RWPE1 (cell line): ENCODE measurements at regions not wholly inside any gene's neighbourhood (a gene's known extent, or its start where the extent isn't known, plus 50 kb on each side); places are given as distances from the start of the nearest gene placed in this dataset.

Experiments
- CTCF ChIA-PET: fragments of 350-600 bp; sonication (Branson Sonifier 250); formaldehyde crosslinking; extraction: SDS; loops from one replicate; lab custom pipeline; 2021; lab: Yijun Ruan, JAX
- POLR2A ChIA-PET: fragments of 400-600 bp; formaldehyde crosslinking; extraction: SDS; loops from one replicate; lab custom pipeline; 2020; ENCODE audit warnings: antibody characterized with exemption; ENCODE audit not compliant: low non-redundant PET; lab: Yijun Ruan, JAX
- DNase-seq: peaks from one replicate; pipeline ENCODE4 v3.0.0; 2012; ENCODE audit warnings: low spot score
- H3K27ac ChIP-seq: fragments of 450-650 bp; 2 replicates; pipeline ENCODE4 v1.5.1; 2017
- TF ChIP-seq, protein P1 (sequence below): fragments of 450-650 bp; conservative IDR thresholded peaks from 2 replicates; pipeline ENCODE4 v1.5.1; 2017; ENCODE audit warnings: low read depth, mild to moderate bottlenecking

- POLR2A ChIA-PET = no interaction called here
- TF ChIP-seq, protein P1, sequence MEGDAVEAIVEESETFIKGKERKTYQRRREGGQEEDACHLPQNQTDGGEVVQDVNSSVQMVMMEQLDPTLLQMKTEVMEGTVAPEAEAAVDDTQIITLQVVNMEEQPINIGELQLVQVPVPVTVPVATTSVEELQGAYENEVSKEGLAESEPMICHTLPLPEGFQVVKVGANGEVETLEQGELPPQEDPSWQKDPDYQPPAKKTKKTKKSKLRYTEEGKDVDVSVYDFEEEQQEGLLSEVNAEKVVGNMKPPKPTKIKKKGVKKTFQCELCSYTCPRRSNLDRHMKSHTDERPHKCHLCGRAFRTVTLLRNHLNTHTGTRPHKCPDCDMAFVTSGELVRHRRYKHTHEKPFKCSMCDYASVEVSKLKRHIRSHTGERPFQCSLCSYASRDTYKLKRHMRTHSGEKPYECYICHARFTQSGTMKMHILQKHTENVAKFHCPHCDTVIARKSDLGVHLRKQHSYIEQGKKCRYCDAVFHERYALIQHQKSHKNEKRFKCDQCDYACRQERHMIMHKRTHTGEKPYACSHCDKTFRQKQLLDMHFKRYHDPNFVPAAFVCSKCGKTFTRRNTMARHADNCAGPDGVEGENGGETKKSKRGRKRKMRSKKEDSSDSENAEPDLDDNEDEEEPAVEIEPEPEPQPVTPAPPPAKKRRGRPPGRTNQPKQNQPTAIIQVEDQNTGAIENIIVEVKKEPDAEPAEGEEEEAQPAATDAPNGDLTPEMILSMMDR = no peak
- H3K27ac ChIP-seq = no peak overlapping the region
- CTCF ChIA-PET = interaction anchor here (0.6 kb wide), 1 partner anchor 31 kb away, joined by 4 read pairs; no protein-coding TSS in a partner anchor
- no peak for DNase-seq
Measured at GRCh38 chr10:47245731-47246350, 54.2 kb upstream of the GDF10 start.

GRCh38 chr10:47246406-47247147, 53.4 kb upstream of the GDF10 start:
- ChIA-PET POLR2A (no interaction called here), CTCF (no interaction called here)
- no peak overlapping the region for H3K27ac ChIP-seq
- no peak for DNase-seq
- TF ChIP-seq, protein P1 = no peak

- CTCF ChIA-PET = no interaction called here
Measured at GRCh38 chr10:47247148-47248059, 52.6 kb upstream of the GDF10 start.

GRCh38 chr10:47248386-47249090, 51.5 kb upstream of the GDF10 start:
- ChIA-PET CTCF (interaction anchor here (0.5 to 0.6 kb wide), 2 partner anchors 191 to 1478 kb away, joined by 3 to 4 read pairs; no protein-coding TSS in a partner anchor), POLR2A (no interaction called here)
- TF ChIP-seq, protein P1 = no peak
- DNase-seq = no peak
- no peak overlapping the region for H3K27ac ChIP-seq

More at GRCh38 chr10:47247148-47248059, 52.6 kb upstream of the GDF10 start:
- no peak for DNase-seq
- H3K27ac ChIP-seq = no peak overlapping the region
- POLR2A ChIA-PET = no interaction called here
- TF ChIP-seq, protein P1 = no peak

GRCh38 chr10:47249881-47250280, 50.1 kb upstream of the GDF10 start:
- H3K27ac ChIP-seq = no peak overlapping the region
- TF ChIP-seq, protein P1 = no peak
- CTCF ChIA-PET = no interaction called here
- POLR2A ChIA-PET = no interaction called here
- DNase-seq = no peak
